Amniotic stem cell (primary cell): ENCODE measurements at regions not wholly inside any gene's neighbourhood (a gene's known extent, or its start where the extent isn't known, plus 50 kb on each side); places are given as distances from the start of the nearest gene placed in this dataset.

Experiments
- DNase-seq: peaks from one replicate; lab custom pipeline; 2025; lab: John Stamatoyannopoulos, UW

GRCh38 chr2:150006591-150006990 lies 419.0 kb upstream of the MMADHC start:
- no peak for DNase-seq

- no peak for DNase-seq
Measured at GRCh38 chr2:150003544-150003943, 416.0 kb upstream of the MMADHC start.

GRCh38 chr2:150001788-150002187 lies 414.2 kb upstream of the MMADHC start:
- no peak for DNase-seq

GRCh38 chr2:149996901-149997300 lies 409.3 kb upstream of the MMADHC start:
- DNase-seq = no peak

- DNase-seq = no peak
Measured at GRCh38 chr2:149994057-149994728, 406.6 kb upstream of the MMADHC start.

DNA sequence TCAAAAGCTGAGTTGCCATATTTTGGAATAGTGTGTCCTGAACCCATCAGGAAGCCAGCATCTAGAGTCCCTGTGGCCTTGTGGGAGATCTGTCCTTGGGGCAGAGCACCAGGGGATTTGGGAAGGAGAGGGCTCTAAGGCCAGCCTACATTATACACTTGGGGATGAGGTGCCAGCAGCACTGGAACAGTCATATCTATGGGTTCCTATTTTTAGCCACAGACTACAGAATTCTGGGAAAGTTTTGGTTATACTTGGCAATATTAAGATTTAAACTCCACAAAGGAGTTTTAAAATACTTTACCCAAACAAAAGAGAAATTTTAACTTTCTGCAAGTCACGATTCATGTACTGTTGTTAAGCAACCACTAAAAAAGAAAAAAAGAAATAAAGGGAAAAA lies 405.7 kb upstream of the MMADHC start:
- DNase-seq = no peak

GRCh38 chr2:149991576-149991975 lies 404.0 kb upstream of the MMADHC start:
- no peak for DNase-seq

- DNase-seq = no peak
Measured at GRCh38 chr2:149990965-149991364, 403.4 kb upstream of the MMADHC start.

- DNase-seq = no peak
Measured at GRCh38 chr2:149989447-149990063, 402.0 kb upstream of the MMADHC start.

DNA sequence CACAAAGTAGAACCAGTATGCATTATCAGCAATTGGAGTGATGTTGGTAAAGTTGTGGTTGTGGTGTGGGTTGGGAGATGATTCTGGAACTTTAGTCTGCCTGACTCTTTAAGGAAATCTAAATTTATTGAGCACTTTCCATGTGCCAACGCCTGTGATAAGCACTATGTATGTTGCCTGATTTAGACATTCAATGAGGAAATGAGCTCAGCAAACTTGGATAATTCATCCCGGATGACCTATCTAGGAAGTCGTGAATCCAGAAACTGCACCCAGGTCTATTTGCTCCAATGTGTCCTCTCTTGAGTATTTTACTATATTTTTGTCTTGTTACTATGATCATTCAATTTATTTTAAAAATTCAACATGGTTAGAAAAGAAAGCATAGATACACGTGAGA lies 400.8 kb upstream of the MMADHC start:
- no peak for DNase-seq

DNA sequence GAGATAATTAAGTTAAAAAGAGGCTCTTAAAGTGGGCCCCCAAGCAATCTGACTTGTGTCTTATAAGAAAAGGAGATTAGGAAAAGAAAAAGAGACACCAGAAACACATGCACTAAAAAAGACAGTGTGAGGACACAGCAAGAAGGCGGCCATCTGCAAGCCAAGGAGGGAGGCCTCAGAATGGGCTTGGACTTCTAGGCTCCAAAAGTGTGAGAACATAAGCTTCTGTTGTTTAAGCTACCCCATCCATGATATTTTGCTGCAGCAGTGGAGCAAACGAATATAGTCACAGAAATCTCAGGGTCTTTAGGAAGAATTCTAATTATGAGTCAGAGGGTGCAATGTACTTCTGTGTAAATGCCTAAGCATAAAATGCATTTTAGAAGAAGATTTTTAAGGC lies 399.3 kb upstream of the MMADHC start:
- DNase-seq = no peak

- no peak for DNase-seq
Measured at GRCh38 chr2:149984311-149984710, 396.7 kb upstream of the MMADHC start.

DNA sequence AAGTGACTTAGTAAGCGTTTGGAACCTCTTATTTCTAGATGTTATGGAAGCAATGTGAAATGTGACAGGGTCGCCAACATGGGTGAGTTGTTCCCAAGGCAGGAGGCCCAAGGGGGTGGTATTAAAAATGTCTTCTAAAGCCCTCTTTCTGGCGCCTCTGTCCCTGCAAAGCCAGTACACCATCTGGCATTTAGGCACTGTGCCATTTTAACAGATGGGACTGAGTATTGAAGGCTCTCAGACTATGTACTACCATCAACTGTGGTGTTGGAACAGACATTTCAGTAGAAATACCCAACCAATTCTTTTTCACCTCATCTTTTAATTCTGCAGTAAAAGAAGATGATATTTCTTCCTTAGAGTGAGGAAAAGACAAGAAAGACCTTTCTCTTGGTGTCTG lies 384.5 kb upstream of the MMADHC start:
- no peak for DNase-seq

GRCh38 chr2:149954981-149955600 lies 367.5 kb upstream of the MMADHC start:
- DNase-seq = no peak

- DNase-seq = no peak
Measured at GRCh38 chr2:149953627-149954026, 366.1 kb upstream of the MMADHC start.

DNA sequence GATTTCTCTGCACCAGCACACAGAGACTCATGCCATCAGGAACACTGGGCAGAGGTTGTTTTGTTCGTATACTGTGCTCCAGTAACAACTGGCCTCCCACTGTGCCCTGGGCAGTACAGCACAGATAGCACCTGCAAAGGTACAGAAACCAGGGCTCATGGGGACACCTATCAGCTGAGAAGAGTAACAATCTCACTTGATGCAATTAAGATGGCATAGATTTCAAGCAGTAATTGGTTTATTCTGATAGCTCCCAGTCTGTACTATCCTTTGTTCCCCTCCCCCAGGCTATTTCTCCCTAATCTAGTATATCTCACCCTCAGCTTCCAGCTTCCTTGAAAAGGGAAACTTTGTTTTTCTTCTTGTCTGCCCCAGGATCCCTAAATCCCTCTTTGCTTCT lies 343.9 kb upstream of the MMADHC start:
- no peak for DNase-seq

DNA sequence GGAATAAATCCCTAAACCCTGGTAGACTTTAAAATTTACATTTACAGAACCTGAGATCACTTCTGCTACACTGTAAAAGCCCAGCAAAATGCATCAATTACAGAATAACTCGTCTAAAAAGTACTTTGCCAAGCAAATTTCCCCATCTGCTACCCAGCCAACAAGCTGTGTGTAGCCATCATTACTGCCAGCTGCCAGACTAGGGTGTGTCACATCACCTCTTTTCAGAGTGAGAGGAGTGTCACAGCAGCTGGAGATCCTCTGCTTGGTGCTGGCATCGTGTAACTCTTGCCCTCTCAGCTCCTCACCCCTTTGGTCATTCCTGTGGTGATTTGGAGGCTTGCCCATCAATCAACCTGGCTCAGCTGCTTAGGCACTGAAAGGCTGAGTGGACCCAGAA lies 340.4 kb upstream of the MMADHC start:
- DNase-seq = no peak

- DNase-seq = no peak
Measured at GRCh38 chr2:149926149-149926548, 338.6 kb upstream of the MMADHC start.

DNA sequence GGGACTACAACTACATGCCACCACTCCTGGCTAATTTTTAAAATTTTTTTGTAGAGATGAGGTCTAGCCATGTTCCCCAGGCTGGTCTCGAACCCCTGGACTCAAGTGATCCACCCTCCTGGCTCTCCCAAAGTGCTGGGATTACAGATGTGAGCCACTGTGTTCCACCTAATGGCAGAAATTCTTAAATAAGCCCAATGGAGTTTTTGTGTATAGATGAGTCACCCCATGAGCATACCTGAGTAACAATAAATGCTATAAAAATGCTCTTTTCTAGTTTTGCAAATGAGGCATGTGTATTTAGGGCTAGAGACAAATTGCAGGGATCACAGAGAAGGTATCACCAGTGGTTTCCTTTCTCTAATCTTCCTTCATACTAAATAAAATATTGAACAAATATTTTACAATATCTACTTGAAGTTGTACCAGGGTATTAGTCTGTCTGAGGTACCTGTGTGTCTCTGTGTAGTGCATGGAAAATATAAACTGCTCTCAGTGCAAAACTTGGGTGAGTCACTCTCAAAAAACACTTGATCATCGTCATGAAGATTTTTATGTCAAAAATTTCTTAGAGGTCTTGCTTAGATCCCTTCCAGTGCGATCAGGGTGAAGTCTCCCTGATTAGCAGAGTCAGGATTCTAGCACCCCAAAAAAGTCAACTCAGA lies 337.1 kb upstream of the MMADHC start:
- no peak for DNase-seq

DNA sequence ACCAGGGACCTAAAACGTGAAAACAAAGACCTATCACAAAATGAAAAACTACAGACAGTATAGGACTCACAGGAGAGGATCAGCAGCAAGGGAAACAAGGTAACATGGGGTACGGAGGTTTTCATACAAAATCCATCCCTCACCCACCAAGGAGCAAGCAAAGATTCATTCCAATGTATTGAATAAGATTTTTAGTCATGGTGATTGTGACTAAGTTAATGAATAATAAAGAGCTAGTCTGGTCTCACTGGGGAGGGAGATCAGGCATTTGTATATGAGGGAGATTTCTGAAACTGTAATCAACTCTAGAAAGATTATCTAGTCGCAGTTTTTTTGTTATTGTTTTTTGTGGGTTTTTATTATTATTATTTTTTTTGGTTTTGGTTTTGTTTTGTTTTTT lies 336.5 kb upstream of the MMADHC start:
- DNase-seq = no peak

DNA sequence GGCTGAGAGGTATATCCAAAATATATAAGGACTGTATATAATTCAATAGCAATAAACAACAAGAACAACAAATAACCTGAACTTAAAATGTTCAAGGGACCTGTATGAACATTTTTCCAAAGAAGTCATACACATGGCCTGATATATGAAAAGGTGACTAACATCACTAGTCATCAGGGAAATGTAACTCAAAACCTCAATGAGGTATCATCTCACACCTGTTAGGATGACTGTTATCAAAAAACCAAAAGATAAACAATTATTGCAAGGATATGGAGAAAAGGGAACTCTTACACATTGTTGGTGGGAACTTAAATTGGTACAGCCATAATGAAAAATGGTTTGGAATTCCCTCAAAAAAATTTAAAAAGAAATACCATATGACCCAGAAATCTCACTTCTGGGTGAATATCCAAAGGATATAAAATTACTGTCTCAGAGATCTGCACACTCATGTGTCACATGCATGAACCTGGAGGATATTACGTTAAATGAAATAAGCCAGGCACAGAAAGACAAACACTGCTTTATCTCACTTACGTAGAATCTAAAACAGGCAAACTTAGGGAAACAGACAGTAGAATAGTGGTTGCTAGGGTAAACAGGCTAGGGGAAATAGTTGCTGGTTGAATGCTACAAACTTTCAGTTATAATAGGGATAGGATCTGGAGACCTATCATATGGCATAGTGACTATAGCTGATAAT lies 334.5 kb upstream of the MMADHC start:
- DNase-seq = no peak

GRCh38 chr2:149920389-149920788 lies 332.8 kb upstream of the MMADHC start:
- no peak for DNase-seq

GRCh38 chr2:149915151-149915550 lies 327.6 kb upstream of the MMADHC start:
- DNase-seq = no peak
